Bronchial epithelial cell (primary cell): ENCODE measurements at regions not wholly inside any gene's neighbourhood (a gene's known extent, or its start where the extent isn't known, plus 50 kb on each side); places are given as distances from the start of the nearest gene placed in this dataset.

Source experiments
- DNase-seq: peaks from one replicate; pipeline ENCODE4 v3.0.0-alpha.2; 2010; ENCODE audit warnings: low read depth
- FAIRE-seq: peaks from 2 replicates; lab custom pipeline; 2011; peaks lifted over from hg19 to GRCh38; lab: Jason Lieb, UNC
- H3K27me3 ChIP-seq: 2 replicates; pipeline ENCODE4 v1.5.1; 2011; ENCODE audit warnings: low read length; ENCODE audit not compliant: control insufficient read depth, insufficient read depth
- H3K36me3 ChIP-seq: 2 replicates; pipeline ENCODE4 v1.5.1; 2011; ENCODE audit warnings: low read length; ENCODE audit not compliant: control insufficient read depth, insufficient read depth
- H3K4me3 ChIP-seq: 2 replicates; pipeline ENCODE4 v1.5.1; 2011; ENCODE audit warnings: mild to moderate bottlenecking, low read depth, low read length, control low read depth
- CTCF ChIP-seq: IDR thresholded peaks from 2 replicates; pipeline ENCODE4 v1.5.1; 2011; ENCODE audit warnings: mild to moderate bottlenecking, moderate library complexity, low read length, control low read depth, inconsistent platforms; ENCODE audit not compliant: insufficient read depth, severe bottlenecking

GRCh38 chr2:239760596-239760995, 264.5 kb downstream of the NDUFA10 start:
- no peak overlapping the region for H3K4me3 ChIP-seq
- no peaks in the 10 kb centered on the region for H3K27me3 ChIP-seq
- no peak for FAIRE-seq
- DNase-seq, result no peak
- no peak for TF ChIP-seq CTCF
- no peaks in the 10 kb centered on the region for H3K36me3 ChIP-seq

GRCh38 chr2:239758279-239758877, 266.8 kb downstream of the NDUFA10 start:
- DNase-seq (peak; percentile 31), FAIRE-seq (no peak)
- TF ChIP-seq CTCF, result no peak
- H3K36me3 ChIP-seq, result no peaks in the 10 kb centered on the region
- no peaks in the 10 kb centered on the region for H3K27me3 ChIP-seq
- H3K4me3 ChIP-seq, result no peak overlapping the region

- FAIRE-seq (no peak), DNase-seq (no peak)
- no peak for TF ChIP-seq CTCF
- no peak overlapping the region for H3K4me3 ChIP-seq
- no peaks in the 10 kb centered on the region for H3K36me3 ChIP-seq
- H3K27me3 ChIP-seq, result no peaks in the 10 kb centered on the region
These were observed 268.1 kb downstream of the NDUFA10 start for GRCh38 chr2:239756790-239757760.

GRCh38 chr2:239756031-239756789, 268.9 kb downstream of the NDUFA10 start:
- Histone ChIP-seq H3K27me3 (no peaks in the 10 kb centered on the region), H3K36me3 (no peaks in the 10 kb centered on the region), H3K4me3 (no peak overlapping the region)
- no peak for TF ChIP-seq CTCF
- no peak for DNase-seq
- FAIRE-seq, result no peak

- TF ChIP-seq CTCF, result no peak
- Histone ChIP-seq H3K4me3 (no peak overlapping the region), H3K36me3 (no peaks in the 10 kb centered on the region), H3K27me3 (no peaks in the 10 kb centered on the region)
- no peak for DNase-seq
- FAIRE-seq, result no peak
These were observed 271.7 kb downstream of the NDUFA10 start for GRCh38 chr2:239753401-239753837.
